ENCODE measurements at regions not wholly inside any gene's neighbourhood (a gene's known extent, or its start where the extent isn't known, plus 50 kb on each side); places are given as distances from the start of the nearest gene placed in this dataset.
"Not testable (repeated sequence)": the region's sequence is repeated elsewhere in the genome, so short reads cannot be mapped to it uniquely, and the experiment has no call there.

DNA sequence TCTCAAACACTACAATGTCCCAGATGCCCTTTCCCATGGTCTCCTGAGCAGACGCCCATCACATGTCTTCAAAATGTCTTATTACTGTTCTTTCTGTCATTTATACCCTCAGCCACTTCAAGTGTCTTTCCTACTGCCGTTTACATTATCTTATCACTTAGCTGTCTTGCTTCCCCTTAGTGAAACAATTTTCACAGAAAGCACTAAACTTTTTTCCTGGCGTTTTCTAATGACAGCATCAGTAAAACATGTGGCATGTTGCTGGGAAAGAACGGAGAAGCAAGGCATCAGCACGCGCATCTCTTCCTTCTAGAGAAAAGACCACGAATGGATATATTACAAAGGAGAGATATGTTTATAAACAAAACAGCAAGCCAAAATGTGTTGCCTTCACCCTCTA is 189.7 kb upstream of the SLIT2 start:
- DNase-seq (ENCODE audit: low read depth) = no peak

DNA sequence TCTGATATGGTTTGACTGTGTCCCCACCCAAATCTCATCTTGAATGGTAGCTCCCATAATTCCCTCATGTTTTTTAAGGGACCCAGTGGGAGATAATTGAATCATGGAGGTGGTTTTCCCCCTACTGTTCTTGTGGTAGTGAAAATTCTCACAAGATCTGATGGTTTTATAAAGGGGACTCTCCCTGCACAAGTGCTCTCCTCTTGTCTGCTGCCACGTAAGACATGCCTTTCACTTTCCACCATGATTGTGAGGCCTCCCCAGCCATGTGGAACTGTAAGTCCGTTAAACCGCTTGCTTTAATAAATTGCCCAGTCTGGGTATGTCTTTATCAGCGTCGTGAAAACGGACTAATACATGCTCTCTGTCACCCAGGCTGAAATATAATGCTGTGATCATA is 200.9 kb upstream of the SLIT2 start:
- no peak for DNase-seq (ENCODE audit: low read depth)

DNA sequence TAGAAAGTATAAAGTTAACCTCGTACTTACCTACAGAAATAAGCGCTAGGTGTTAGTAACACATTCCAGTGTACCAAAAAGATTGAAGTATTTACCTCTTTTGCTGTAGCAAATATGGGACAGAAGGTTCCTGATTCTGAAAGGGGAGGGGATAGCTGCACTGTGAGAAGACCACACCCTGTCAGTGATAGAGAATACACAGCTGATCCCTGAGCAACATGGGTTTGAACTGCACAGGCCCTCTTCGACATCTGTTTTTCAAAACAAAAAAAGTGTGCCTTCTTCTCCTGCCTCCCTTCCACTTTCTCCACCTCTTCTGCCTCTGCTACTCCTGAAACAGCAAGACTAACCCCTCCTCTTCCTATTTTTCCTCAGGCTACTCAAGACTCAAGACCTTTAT is 201.8 kb upstream of the SLIT2 start:
- DNase-seq (ENCODE audit: low read depth) = no peak

DNA sequence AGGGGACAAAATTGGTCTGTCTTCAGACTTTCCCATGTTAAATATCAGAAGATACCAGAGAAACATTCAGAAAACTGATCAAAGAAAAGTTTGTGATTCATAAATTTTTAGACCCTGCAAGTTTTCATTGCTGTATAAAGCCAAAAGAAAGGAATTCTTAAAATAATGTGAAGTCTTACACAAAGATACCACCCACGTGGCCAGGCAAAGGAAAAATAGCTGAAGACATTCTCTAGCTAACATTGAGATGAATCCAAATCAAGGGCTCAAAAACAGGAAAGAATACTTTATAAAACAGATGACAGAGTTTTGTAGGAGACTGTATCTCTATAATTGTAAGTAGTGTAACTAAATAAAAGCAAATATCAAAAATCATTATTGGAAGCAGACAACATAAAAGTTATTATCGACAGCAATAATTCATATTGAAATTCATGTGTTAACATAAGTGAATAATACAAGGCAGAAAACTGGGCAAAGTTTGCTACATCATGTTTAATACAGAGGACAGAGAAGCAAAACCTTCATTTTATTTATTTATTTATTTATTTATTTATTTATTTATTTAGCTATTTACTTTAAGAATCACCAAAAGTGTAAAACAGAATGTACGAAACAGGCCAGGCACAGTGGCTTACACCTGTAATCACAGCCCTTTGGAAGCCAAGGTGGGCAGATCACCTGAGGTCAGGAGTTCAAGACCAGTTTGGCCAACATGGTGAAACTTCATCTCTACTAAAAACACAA is 204.6 kb upstream of the SLIT2 start:
- no peak for DNase-seq (ENCODE audit: low read depth)

DNA sequence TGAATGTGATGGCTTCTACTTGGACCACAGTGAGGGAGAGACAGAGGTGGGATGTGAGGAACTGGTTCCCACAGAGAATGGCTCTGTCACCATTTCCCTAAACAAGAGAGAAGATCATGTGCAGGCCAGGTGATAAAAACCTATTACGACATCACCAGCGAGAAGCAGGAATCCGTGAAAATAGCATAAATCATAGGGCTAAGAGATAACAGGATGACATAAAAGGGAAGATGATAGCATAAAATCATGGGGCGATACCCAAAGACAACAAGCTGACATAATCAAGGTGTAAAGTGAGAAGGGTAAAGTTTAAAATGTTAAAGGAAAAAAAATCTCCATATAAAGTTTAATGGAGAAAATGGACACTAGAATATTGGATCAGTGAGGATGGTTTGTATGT is 205.5 kb upstream of the SLIT2 start:
- DNase-seq (ENCODE audit: low read depth) = no peak

DNA sequence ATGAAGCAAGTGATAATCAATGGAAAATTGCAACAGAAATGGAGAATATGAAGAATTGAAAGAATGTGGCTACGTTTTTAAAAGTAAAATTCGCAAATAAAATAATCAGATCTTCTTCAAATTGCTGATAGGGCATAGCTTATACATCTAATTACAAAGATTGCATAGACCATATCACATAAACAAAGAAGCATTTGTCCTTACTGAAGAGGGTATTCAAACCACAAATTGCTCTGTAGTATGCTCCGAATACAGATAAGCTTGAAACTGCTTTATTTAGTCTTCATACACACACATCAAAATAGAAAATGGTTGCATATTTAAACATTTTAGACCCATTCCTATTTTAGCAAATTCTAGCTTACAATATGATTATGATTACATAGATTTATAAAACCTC is 206.7 kb upstream of the SLIT2 start:
- no peak for DNase-seq (ENCODE audit: low read depth)

DNA sequence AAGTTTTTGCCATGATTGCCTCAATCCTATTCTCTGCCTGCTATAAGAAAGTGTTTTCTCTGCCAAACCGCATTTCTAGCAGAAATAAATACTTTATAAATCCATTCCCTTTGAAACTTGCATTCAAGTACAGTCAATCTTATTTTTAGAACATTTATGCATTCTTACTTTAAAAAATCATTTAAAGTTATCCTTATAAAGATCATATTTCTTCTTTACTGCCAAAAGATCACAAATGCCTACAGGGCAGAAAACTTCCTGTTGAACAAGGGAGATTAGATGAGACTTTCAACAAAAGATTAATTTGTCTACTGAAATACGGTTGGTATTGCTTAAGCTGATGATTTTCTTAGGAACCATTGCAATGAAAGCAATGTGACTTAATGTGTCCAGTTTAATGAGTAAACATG is 207.2 kb upstream of the SLIT2 start:
- no peak for DNase-seq (ENCODE audit: low read depth)

DNA sequence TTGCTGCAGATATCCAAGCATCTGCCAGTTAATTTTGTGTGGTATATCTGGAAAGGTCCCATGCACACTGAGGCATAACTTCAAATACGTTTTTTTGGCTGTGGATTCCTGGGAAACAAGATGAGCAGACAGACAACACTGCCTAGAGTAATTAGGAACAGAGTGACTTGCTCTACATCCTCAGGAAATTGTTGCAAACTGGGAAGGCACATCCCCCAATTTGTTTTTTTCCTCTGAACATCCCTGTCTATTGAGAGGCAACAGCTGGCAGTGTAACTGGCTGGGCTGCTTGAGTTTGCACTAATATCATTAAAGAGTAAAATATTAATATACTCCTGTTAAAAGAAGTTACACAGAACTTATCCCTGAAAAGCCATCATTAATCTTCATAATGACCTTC is 207.7 kb upstream of the SLIT2 start:
- no peak for DNase-seq (ENCODE audit: low read depth)

DNA sequence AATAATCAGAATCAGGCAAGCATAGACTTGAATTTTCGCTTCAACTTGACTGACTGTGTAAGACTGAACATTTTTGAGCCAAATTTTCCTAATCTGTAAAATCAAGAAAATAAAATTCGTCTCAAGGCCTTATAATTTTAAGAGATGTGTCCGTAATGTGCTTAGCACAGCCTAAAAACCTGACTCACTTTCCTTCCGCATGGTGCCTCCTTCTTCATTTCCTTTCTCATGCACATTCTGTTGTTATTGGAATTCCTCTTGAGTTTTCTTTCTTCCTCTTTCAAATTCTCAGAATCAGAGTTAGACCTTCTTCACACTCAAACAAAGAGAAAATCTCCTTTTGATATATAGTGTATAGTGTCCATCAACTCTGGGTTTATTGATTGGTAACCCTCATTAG is 208.9 kb upstream of the SLIT2 start:
- no peak for DNase-seq (ENCODE audit: low read depth)

DNA sequence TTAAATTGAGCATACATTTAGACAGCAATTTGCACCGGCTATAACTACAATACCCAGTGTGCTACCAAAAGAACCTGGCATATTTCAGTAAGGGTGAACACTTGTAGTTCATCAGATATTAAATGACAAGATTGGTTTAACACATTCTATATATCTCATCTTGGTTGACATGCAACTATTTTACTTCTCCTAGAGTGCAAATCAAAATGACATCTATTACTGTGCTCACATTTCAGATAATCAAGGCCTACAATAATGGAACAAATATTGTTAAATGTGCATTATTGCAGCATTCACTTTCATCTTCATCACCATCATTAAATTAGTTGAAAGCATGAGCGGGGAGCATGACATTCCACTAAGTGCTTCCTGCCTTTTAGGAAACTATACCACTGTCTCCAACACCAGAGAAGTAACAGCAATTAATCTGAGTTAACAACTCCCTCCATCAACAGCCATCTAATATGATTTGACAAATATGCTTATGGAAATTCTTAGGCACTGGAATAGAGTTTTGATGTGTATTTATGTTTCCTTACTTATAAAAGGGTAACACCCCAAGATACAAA is 209.8 kb upstream of the SLIT2 start:
- no peak for DNase-seq (ENCODE audit: low read depth)

DNA sequence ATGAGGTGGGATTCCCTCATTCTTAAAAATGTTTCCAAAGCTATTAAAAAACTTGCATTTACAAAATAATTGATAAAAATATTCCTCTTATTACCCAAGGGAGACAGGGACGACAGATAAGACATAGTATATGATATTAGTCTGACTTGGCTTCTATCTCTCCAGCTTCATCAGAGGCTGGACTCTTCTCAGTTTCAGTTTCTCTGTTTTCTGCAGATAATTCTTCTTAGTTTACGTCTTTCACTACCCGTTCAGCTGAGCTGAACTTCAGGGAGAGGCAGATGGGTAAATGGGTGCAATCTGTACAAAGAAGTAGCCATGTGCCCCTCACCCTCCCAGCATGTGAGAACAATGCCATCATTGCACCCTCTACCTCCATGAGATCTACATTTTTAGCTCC is 214.0 kb upstream of the SLIT2 start:
- DNase-seq (ENCODE audit: low read depth) = no peak

DNA sequence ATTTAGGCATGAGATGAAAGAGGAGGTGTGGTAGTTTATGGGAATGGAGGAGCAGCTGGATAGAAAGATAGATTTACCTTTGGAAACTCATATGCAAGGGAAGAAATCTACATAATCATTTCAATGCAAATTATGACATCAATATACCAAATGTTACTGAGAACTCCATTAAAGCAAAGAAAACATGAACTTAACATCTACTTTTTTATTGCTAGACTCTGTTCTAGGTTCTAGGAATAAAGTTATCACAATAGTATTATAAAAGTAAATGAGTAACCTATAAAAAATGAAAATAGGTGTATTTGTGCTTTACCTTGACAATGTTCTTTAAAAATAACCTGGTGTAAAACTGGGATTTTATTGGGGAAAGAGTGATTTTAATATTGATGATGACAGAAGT is 221.6 kb upstream of the SLIT2 start:
- no peak for DNase-seq (ENCODE audit: low read depth)

DNA sequence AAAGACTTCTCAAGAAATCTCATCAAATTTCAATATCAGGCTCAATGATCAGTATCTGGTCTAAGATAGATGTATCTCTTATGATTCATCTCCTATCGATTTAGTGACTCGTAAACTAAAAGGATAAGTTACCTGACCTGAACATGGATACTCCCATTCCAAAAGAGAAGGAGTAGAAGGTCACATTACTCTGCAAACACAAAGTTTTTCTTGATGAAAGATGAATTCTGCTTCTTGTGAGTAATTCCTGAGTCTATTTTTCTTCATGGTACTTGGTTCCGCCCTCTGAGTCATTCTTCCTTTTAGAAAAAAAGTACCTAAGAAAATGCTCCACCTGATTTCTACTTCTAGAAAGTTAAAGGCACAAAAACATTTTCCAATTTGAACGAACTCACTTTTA is 223.1 kb upstream of the SLIT2 start:
- DNase-seq (ENCODE audit: low read depth) = no peak

DNA sequence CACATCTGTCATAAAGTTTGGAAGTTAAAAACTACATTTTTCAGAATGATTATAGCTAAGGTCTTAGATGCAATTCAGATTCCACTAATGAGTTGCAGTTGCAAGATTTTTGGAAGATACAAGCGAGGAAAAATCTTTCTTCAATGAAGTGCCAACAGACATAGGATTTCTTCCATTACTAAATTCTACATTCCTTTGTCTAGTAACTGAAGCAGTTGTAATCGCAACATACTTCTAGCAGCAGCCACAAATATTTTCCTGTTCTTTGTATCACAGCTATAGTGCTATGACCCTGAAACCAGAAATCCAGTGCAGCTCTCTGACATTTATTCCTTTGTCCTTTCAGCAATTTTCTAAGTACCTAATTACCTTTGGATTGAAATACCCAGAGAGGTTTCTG is 225.2 kb upstream of the SLIT2 start:
- no peak for DNase-seq (ENCODE audit: low read depth)

DNA sequence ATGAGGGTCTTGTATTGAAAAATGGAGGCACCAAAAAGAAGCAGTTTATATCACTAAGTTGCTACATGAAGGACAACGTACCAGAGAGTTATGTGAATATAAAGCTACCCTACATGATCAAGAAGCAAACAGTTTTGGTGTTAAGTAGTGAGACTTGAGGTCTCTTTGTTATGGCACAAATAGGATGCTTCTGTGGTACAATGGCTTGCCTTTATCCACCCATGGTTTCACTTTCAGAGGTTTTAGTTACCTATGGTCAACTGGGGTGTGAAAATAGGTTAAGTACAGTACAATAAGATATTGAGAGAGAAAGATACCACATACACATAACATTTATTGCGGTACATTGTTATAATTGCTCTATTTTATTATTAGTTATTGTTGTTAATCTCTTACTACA is 229.2 kb upstream of the SLIT2 start:
- DNase-seq (ENCODE audit: low read depth) = no peak

DNA sequence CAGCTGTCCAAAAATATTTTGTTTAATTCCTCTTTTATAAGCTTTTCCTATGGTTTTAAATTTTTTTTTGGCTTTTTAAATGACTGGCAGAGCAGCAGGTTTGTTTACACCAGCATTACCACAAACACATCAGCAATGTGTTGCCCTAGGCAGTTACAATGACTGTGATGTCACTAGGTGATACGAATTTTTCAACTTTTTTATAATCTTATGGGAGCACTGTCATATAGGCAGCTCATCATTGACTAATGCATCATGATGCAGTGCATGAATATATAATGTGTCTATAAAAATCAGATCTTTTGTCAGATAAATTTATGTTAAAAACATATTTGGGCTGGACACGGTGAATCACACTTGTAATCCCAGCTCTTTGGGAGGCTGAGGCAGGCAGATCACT is 231.6 kb upstream of the SLIT2 start:
- no peak for DNase-seq (ENCODE audit: low read depth)

DNA sequence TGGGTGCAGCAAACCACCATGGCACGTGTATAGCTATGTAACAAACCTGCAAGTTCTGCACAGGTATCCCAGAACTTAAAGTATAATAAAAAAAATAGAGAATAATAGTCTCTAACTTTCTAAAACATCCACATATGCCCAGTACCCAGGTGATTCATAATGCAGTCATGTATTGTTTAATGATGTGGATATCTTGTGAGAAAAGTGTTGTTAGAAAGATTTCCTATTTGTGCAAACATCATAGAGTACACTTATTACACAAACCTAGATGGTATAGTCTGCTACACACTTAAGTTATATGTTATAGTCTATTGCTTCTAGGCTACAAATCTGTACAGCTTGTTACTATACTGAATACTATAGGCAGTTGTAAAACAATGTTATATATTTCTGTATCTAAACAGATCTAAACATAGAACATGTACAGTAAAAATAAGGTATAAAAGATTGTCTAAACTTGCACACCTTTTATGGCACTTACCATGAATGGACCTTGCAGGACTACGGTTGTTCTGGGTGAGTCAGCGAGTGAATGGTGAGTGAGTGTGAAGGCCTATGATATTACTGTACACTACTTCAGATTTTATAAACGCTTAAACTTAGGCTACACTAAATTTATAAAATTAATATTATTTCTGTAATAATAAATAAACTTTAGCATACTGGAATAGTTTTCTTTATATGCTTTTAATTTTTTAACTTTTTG is 232.2 kb upstream of the SLIT2 start:
- no peak for DNase-seq (ENCODE audit: low read depth)

DNA sequence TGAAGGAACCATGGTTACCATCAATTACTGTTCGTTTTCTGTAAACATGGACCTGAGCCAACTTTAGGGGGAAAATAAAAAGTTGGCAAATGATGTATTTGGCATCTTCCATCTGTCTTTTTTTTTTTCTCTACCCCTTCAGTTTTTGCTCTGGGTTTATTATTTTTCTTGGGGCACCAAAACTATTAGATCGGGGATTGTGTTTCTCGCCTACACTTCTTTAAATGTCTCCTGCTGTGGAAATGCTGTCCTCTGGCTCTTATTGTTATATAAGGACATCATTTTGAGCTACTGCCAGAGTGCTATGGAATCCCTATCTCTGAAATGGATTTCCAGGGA is 234.0 kb upstream of the SLIT2 start:
- no peak for DNase-seq (ENCODE audit: low read depth)

DNA sequence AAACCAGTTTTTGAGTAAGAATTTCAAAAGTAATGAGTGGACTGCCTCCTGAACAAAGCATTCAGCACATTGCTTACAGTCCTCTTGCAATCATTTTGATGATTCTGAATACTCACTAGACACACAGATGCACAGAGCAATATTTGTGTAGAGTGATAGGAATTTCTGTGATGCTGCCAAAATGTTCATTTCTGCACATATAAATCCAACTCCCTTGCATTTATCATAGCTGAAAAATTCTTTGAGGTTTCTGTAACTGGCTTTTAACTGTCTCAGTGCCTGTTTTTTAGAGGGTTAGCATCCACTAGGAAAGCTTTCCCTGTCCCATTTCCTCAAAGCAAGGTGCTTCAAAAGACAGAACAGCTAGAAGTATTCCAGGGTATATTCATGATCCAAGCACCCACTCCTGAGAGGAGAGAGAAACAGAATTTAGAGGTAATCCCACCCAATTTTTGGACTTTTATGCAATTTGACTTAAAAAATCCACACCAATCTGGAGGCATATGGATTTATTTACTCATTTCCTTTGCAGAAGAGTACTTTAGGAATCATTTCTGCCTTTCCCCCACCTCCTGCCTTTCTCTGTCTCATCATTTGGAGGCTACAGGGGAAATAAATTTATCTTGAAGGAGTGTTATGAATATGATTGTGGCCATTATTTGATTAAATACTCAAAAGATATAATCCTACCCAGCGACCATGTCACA is 234.5 kb upstream of the SLIT2 start:
- no peak for DNase-seq (ENCODE audit: low read depth)

DNA sequence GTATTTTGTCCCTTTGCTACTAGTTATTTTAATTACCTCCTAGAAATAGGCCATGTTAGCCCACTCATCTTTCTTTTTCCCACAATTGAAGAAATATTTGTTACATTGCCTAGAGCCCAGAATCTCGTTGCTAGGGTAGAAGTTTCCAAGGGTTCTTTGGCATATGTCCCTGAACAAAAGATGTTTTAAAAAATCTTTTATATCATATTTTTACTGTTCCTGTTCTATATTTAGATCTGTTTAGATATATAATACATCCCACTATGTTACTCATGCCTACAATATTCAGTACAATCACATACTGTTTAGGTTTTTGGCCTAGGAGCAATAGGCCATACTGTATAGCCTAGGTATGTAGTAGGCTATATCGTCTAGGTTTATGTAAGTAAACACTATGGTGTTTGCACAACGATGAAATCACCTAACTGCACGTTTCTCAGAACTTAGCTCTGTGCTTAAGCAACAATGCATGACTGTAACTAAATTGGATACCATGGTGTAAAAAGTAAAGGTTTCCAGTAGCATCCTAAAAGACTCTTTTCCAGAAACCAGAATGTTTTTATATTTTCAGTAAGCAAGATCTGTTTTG is 236.0 kb upstream of the SLIT2 start:
- DNase-seq (ENCODE audit: low read depth) = no peak

DNA sequence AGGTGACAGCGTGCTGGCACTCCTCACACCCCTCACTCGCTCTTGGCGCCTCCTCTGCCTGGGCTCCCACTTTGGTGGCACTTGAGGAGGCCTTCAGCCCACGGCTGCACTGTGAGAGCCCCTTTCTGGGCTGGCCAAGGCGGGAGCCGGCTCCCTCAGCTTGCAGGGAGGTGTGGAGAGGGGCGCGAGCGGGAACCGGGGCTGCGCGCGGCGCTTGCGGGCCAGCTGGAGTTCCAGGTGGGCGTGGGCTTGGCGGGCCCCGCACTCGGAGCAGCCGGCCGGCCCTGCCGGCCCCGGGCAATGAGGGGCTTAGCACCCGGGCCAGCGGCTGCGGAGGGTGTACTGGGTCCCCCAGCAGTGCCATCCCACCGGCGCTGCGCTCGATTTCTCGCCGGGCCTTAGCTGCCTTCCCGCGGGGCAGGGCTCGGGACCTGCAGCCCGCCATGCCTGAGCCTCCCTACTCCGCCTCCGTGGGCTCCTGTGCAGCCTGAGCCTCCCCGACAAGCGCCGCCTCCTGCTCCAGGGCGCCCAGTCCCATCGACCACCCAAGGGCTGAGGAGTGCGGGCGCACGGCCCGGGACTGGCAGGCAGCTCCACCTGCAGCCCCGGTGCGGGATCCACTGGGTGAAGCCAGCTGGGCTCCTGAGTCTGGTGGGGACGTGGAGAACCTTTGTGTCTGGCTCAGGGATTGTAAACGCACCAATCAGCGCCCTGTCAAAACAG is 247.7 kb upstream of the SLIT2 start:
- not testable (repeated sequence) for DNase-seq (ENCODE audit: low read depth)

Measured in myocyte (in vitro differentiated cells).